Keratinocyte (primary cell): ENCODE measurements at regions not wholly inside any gene's neighbourhood (a gene's known extent, or its start where the extent isn't known, plus 50 kb on each side); places are given as distances from the start of the nearest gene placed in this dataset.

Source experiments
- CTCF ChIP-seq, 3 experiments: IDR thresholded peaks in 1 of 3; conservative IDR thresholded peaks in 1 of 3; optimal IDR thresholded peaks in 1 of 3; 2 replicates in 2 of 3; 3 replicates in 1 of 3; pipeline versions ENCODE3 to v1.5.1; 2011; ENCODE audit warnings: low read length in 3 of 3, mild to moderate bottlenecking in 3 of 3, moderate library complexity in 2 of 3, control low read depth in 1 of 3, inconsistent platforms in 1 of 3; ENCODE audit not compliant: insufficient read depth in 2 of 3; ENCODE audit errors: extremely low read depth in 1 of 3
- EZH2 ChIP-seq: IDR thresholded peaks from one replicate; pipeline ENCODE4 v1.6.1; 2012; ENCODE audit warnings: inconsistent platforms, mild to moderate bottlenecking, low read length, moderate library complexity

- TF ChIP-seq CTCF (optimal IDR thresholded peaks at IDR 0.05 in 1 of 3, IDR thresholded peaks at IDR 0.05 in 1 of 3, conservative IDR thresholded peaks at IDR 0.05 in 1 of 3; ENCODE audit: extremely low read depth in 1 of 3, insufficient read depth in 2 of 3, low read length in 3 of 3): no peak
- no peak for TF ChIP-seq EZH2
Measured at GRCh38 chr3:115248274-115248673, 101.2 kb upstream of the ZBTB20 start.
